ENCODE measurements at regions not wholly inside any gene's neighbourhood (a gene's known extent, or its start where the extent isn't known, plus 50 kb on each side); places are given as distances from the start of the nearest gene placed in this dataset.

GRCh38 chr5:21140987-21141386 is 1153.0 kb upstream of the CDH18 start:
- TF ChIP-seq MYC (IDR thresholded peaks at IDR 0.05; ENCODE audit: low read depth, low read length) (no peak), CTCF (IDR thresholded peaks at IDR 0.05; ENCODE audit: low read depth, low read length) (no peak)
